ENCODE measurements at regions not wholly inside any gene's neighbourhood (a gene's known extent, or its start where the extent isn't known, plus 50 kb on each side); places are given as distances from the start of the nearest gene placed in this dataset.

DNA sequence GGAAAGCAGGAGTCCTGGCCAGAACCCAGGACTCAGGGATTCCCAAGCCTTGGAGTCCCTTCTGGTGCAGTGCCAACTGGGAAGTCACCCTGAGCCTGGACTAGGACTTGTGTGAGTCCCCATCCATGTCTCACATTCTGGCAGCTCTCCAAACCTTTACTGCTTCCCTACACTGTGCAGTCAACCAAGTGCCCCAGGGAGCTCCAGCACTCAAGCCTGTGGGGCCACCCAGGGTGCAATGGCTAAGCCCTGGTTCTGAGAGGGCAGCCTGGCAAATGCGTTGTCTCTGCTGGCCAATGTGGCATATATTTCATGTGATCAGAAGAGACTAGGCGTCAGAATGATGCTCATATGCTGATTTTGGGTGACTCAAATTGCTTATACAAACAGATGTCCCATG lies 223.4 kb downstream of the SP3 start:
- DNase-seq = no peak

GRCh38 chr2:173747035-173747434 lies 218.1 kb downstream of the SP3 start:
- no peak for DNase-seq

GRCh38 chr2:173749315-173749714 lies 215.9 kb downstream of the SP3 start:
- DNase-seq = no peak

- no peak for DNase-seq
Observed at GRCh38 chr2:173750353-173750801, 214.8 kb downstream of the SP3 start.

DNA sequence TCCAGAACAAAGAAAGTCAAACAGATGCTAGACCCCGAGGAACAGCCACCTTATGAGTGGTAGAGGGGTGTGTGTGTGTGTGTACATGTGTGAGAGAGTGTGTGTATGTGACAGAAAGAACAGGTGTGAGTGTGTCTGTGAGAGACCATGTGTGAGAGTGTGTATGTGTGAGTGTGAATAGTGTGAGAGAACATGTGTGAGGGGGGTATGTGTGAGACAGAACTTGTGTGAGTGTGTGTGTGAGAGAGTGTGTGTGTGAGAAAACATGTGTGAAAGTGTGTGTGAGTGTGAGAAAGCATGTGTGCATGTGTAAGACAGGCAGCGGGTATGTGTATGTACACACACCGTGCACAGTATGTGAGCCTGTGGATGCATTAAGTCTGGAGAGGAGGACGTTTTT lies 214.3 kb downstream of the SP3 start:
- no peak for DNase-seq

DNA sequence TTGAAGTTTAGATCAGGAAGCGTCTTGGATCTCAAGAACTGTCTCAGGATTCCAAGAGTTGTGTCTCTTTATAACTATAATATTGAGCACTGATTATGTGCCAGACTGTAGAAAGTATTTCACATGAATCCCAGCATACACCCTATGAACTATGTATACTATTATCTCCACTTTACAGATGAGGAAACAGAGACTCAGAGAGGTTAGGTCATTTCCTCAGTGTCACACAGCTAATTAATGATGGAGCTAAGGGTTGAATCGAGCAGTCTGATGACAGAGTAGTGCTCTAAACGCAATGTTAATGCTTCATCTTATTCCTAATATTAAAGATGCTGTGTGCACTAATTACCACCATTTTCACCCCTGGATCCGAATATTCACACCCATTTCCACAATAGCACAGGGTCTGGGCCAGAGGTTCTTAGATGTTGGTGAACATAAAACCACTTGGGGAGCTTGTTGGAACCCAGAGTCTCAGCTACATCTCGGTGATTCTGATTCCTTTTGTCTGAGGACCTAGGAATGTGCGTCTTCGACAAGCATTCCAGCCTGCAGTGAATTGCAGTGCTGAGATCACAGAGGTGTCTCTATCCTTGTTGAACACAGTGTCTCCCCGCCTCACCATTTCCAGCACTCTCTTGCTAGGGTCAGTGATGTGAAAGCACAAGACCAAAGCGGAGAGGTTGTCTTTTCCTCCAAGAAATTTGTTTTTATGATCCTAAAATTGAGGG lies 213.8 kb downstream of the SP3 start:
- DNase-seq = no peak

GRCh38 chr2:173752152-173752551 lies 213.0 kb downstream of the SP3 start:
- peak in 1 of 6 experiments; percentile 2 for DNase-seq

- DNase-seq = no peak
Observed at GRCh38 chr2:173753441-173753840, 211.7 kb downstream of the SP3 start.

GRCh38 chr2:173754165-173754564 lies 211.0 kb downstream of the SP3 start:
- DNase-seq = no peak

DNA sequence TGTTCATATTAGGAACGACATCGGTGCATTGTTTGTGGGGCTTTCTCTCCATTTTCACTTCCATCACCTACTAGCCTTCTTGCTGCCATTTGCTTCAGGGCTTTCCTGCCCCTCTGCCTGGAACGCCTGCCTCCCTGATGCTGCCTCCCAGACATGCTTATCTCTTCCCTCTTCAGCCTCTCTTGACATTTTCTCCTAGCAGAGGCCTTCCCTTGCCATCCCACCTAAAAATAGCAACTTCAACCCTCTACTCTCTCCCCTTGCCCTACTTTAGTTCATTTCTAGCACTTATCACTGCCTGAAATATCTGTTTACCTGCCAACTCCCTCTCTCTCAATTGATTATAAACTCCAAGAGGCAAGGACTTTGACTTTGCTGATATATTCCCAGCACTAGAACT lies 210.3 kb downstream of the SP3 start:
- DNase-seq = no peak

DNA sequence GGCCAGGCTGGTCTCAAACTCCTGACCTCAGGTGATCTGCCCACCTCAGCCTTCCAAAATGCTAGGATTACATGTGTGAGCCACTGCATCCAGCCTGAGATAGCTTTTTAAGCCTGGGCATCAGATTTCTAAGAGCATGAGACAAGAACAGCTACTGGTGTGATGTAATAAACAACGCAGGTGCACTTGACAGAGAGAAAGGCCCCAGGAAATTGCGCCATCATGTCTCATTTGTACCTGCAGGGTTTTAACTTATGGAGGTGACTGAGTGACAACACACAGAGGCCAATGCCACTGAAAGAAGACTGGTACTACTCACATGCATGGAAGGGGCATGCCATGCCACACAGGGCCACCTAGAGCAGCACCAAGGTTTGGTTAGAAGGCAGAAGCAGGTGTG lies 209.4 kb downstream of the SP3 start:
- DNase-seq = no peak

DNA sequence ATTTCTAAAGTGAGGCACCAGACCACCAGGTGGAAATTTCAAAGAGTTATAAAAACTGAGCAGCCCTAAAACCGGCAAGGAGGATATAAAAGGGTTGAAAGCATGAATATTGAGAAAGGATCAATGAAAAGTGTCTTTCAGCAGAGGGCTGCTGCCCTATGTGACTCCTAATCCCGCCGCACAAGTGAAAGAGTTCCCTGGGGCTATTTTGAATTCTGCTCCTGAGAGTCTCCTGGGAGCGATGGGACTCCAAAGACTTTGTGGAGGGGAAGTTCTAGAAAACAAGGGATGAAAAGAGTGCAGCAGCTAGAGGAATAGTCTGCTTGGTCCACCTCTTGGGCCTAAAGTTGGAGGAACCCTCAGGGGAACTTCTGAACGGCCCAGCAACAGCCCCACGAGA lies 205.2 kb downstream of the SP3 start:
- no peak for DNase-seq

- DNase-seq = no peak
Observed at GRCh38 chr2:173760553-173760952, 204.6 kb downstream of the SP3 start.

GRCh38 chr2:173761603-173762119 lies 203.5 kb downstream of the SP3 start:
- DNase-seq = no peak

DNA sequence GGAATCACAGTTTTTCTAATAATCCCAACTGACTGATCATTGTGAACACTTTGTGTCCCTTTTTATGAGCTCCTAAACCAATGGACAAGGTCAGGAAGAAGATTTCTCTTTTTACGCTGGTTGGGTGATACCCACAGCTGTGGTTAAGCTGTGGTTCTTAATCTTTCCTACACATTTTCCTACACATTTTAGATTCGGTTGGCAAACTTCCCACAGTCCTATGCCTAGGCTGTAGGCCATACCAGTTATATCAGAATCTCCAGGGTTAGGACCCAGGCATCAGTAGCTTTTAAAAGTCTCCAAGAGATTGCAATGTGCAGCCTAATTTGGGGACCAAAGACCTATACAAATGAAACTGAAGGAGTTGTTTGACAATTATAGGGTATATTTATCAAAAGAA lies 203.0 kb downstream of the SP3 start:
- no peak for DNase-seq

GRCh38 chr2:173762864-173763263 lies 202.3 kb downstream of the SP3 start:
- no peak for DNase-seq

DNA sequence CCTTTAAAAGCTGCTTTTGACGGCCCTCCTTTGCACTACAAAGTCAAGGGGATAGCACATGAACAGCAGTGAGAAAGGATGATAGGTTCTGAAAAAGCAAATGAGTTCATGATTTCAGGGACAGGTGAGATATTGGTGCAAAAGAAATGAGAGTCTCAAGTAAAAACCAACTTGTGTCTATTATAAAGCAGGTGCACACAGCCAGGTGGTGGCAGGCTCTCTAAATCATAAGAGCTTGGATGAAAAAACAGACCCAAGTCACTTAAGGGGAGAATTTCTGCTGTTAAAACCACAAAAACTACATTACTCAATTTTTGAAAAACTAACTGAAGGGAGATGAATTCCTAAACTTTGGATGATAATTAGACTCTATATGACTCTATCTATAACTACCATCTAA lies 201.5 kb downstream of the SP3 start:
- DNase-seq = no peak

GRCh38 chr2:173764094-173764493 lies 201.1 kb downstream of the SP3 start:
- no peak for DNase-seq

GRCh38 chr2:173766537-173767289 lies 198.5 kb downstream of the SP3 start:
- no peak for DNase-seq

DNA sequence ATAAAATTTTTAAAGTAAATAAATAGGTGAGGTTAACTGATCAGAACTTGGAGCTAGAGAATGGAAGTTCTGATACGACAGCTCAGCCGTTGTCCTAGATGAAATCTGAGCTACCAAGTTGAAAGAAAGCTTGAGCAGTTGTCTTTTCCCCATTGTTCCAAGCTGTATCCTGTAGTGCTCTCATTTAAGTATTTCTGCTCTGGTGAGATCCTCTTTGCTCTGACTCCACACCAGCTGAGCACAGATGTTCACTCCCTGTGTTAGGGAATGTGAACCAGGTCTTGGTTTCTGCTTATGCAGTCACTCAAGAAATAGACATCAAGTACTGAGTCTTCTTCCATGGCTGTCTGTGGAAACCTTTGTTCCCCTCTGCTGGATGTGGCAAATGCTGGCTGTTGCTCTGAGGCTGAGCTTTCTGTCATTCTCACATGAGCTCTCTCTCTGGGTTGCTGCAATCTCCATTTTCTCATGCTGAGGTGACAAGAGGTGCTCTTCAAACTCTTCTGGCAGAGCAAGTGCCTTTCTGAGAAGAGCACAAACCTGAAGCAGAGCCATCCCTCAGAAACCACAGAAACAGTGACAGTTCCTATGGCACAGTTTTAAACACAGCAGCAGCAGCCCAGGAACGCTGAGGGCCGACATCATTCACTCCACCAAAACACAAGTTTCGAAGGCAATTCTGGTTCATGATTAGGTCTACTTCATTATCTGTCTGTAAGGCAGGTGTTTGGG lies 194.1 kb downstream of the SP3 start:
- DNase-seq = no peak

- DNase-seq = no peak
Observed at GRCh38 chr2:173772205-173772604, 193.0 kb downstream of the SP3 start.

GRCh38 chr2:173773076-173773475 lies 192.1 kb downstream of the SP3 start:
- DNase-seq = no peak

DNA sequence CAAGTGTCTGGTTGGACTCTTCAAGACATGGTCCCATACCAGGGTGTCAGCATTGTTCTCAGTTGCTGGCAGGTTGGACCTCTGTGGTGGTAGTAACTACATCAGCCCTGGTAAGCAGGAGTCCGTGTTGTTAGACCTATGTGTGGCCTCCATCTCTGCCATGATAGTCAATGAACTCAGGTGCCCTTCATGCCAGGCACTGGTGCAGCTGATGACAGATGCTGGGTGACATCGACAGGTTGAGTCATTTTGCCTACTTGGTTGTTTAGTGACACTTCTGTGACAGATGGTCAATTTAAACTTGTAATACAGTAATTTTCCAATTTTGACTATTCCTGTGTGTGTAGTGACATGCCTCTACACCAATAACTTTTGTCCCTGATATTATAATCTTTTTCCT lies 189.7 kb downstream of the SP3 start:
- no peak for DNase-seq

GRCh38 chr2:173782681-173783080 lies 182.5 kb downstream of the SP3 start:
- DNase-seq = no peak

Measured in stimulated activated naive CD4-positive, alpha-beta T cell (primary cell).